Endodermal cell (in vitro differentiated cells): ENCODE measurements at regions not wholly inside any gene's neighbourhood (a gene's known extent, or its start where the extent isn't known, plus 50 kb on each side); places are given as distances from the start of the nearest gene placed in this dataset.

Source experiments
- DNase-seq: peaks from one replicate; pipeline ENCODE4 v3.0.0-alpha.2; 2017
- H3K27ac ChIP-seq: 2 replicates; pipeline ENCODE4 v1.5.1; 2013; ENCODE audit warnings: mild to moderate bottlenecking, low read depth, low read length, moderate library complexity
- H3K27me3 ChIP-seq: 2 replicates; pipeline ENCODE4 v1.6.1; 2013; ENCODE audit warnings: mild to moderate bottlenecking, low read length, moderate library complexity; ENCODE audit not compliant: insufficient read depth, control insufficient read depth, poor library complexity, severe bottlenecking
- H3K36me3 ChIP-seq: 2 replicates; pipeline ENCODE4 v1.7.0; 2013; ENCODE audit warnings: mild to moderate bottlenecking, low read length, moderate library complexity; ENCODE audit not compliant: control insufficient read depth, insufficient read depth
- H3K4me1 ChIP-seq: one replicate; pipeline ENCODE4 v1.7.0; 2013; ENCODE audit warnings: low read length; ENCODE audit not compliant: control insufficient read depth, insufficient read depth
- H3K4me3 ChIP-seq: 2 replicates; pipeline ENCODE4 v1.5.1; 2013; ENCODE audit warnings: mild to moderate bottlenecking, low read length, moderate library complexity
- H3K9ac ChIP-seq: 2 replicates; pipeline ENCODE4 v1.6.1; 2013; ENCODE audit warnings: mild to moderate bottlenecking, low read length, moderate library complexity; ENCODE audit not compliant: poor library complexity, severe bottlenecking; ENCODE audit errors: extremely low read depth
- H3K9me3 ChIP-seq: 2 replicates; pipeline ENCODE4 v1.6.1; 2013; ENCODE audit warnings: mild to moderate bottlenecking, low read length, moderate library complexity; ENCODE audit not compliant: control insufficient read depth
- H3K27ac Mint-ChIP-seq: 2 replicates; pipeline ENCODE4 v1.8.0; 2020; ENCODE audit warnings: mixed read lengths
- H3K27me3 Mint-ChIP-seq: 2 replicates; pipeline ENCODE4 v1.8.0; 2021; ENCODE audit warnings: mild to moderate bottlenecking, mixed read lengths; ENCODE audit not compliant: insufficient read depth
- H3K36me3 Mint-ChIP-seq: 2 replicates; pipeline ENCODE4 v1.8.0; 2020; ENCODE audit warnings: low read depth, mixed read lengths
- H3K4me1 Mint-ChIP-seq: 2 replicates; pipeline ENCODE4 v1.8.0; 2020; ENCODE audit warnings: mixed read lengths
- H3K4me3 Mint-ChIP-seq: 2 replicates; pipeline ENCODE4 v1.8.0; 2020; ENCODE audit warnings: mild to moderate bottlenecking, moderate library complexity, mixed read lengths
- H3K9me3 Mint-ChIP-seq: 2 replicates; pipeline ENCODE4 v1.8.0; 2020; ENCODE audit warnings: mild to moderate bottlenecking, mixed read lengths
- CTCF ChIP-seq: fragments of 200-600 bp; sonication (generic); conservative IDR thresholded peaks from 2 replicates; pipeline ENCODE4 v1.5.0; 2021; ENCODE audit warnings: antibody characterized with exemption, mild to moderate bottlenecking
- WGBS, 2 experiments: methylation state at CpG; one replicate each; pipeline versions ENCODE4 v1.1.5 to v1.1.7; 2013; ENCODE audit warnings: missing lambda C conversion rate in 2 of 2, mixed read lengths in 1 of 2; ENCODE audit not compliant: insufficient coverage in 1 of 2, insufficient read length in 1 of 2; 5-methylcytosine and 5-hydroxymethylcytosine counted together

- TF ChIP-seq CTCF: no peak
- Mint-ChIP-seq H3K27ac (no peak overlapping the region), H3K4me1 (no peaks in the 10 kb centered on the region), H3K27me3 (peaks cover 86% of the 10 kb centered on the region), H3K36me3 (no peaks in the 10 kb centered on the region), H3K4me3 (no peak overlapping the region), H3K9me3 (no peaks in the 10 kb centered on the region)
- Histone ChIP-seq H3K27me3 (peaks cover 13% of the 10 kb centered on the region), H3K4me3 (no peak overlapping the region), H3K9ac (no peak overlapping the region), H3K9me3 (peaks cover 8% of the 10 kb centered on the region), H3K4me1 (no peaks in the 10 kb centered on the region), H3K36me3 (no peaks in the 10 kb centered on the region), H3K27ac (no peak overlapping the region)
- no peak for DNase-seq
These were observed 419.7 kb upstream of the TNP1 start for GRCh38 chr2:217279556-217279955.

GRCh38 chr2:217279140-217279539, 419.3 kb upstream of the TNP1 start:
- Mint-ChIP-seq H3K4me1 (no peaks in the 10 kb centered on the region), H3K27me3 (peaks cover 89% of the 10 kb centered on the region), H3K27ac (no peak overlapping the region), H3K4me3 (no peak overlapping the region), H3K9me3 (no peaks in the 10 kb centered on the region), H3K36me3 (no peaks in the 10 kb centered on the region)
- H3K27me3 ChIP-seq: peaks cover 13% of the 10 kb centered on the region
- H3K27ac ChIP-seq: no peak overlapping the region
- DNase-seq: no peak
- no peaks in the 10 kb centered on the region for H3K36me3 ChIP-seq
- 81 to 86% methylated on average over 3 of the region's 3 CpGs for WGBS, 2 experiments
- H3K4me1 ChIP-seq: no peaks in the 10 kb centered on the region
- TF ChIP-seq CTCF: no peak
- no peak overlapping the region for H3K9ac ChIP-seq
- H3K9me3 ChIP-seq: peaks cover 8% of the 10 kb centered on the region
- no peak overlapping the region for H3K4me3 ChIP-seq

- Mint-ChIP-seq H3K27me3 (peaks cover 91% of the 10 kb centered on the region), H3K27ac (no peak overlapping the region), H3K4me3 (no peak overlapping the region), H3K36me3 (no peaks in the 10 kb centered on the region), H3K4me1 (no peaks in the 10 kb centered on the region), H3K9me3 (no peaks in the 10 kb centered on the region)
- 93 to 94% methylated on average over 6 to 8 of the region's 8 CpGs for WGBS, 2 experiments
- H3K4me3 ChIP-seq: no peak overlapping the region
- no peak overlapping the region for H3K9ac ChIP-seq
- no peaks in the 10 kb centered on the region for H3K36me3 ChIP-seq
- DNase-seq: no peak
- H3K9me3 ChIP-seq: peaks cover 8% of the 10 kb centered on the region
- TF ChIP-seq CTCF: no peak
- no peak overlapping the region for H3K27ac ChIP-seq
- H3K4me1 ChIP-seq: no peaks in the 10 kb centered on the region
- peaks cover 15% of the 10 kb centered on the region for H3K27me3 ChIP-seq
These were observed 418.0 kb upstream of the TNP1 start for GRCh38 chr2:217277646-217278398.
